GM21619 (cell line): ENCODE measurements at regions not wholly inside any gene's neighbourhood (a gene's known extent, or its start where the extent isn't known, plus 50 kb on each side); places are given as distances from the start of the nearest gene placed in this dataset.
"Not testable (repeated sequence)": the region's sequence is repeated elsewhere in the genome, so short reads cannot be mapped to it uniquely, and the experiment has no call there.

ENCODE experiments used
- ATAC-seq: cut with Tn5 transposase; IDR thresholded peaks from one replicate; pipeline ENCODE4 v1.9.1; 2021; ENCODE audit not compliant: unreplicated experiment

DNA sequence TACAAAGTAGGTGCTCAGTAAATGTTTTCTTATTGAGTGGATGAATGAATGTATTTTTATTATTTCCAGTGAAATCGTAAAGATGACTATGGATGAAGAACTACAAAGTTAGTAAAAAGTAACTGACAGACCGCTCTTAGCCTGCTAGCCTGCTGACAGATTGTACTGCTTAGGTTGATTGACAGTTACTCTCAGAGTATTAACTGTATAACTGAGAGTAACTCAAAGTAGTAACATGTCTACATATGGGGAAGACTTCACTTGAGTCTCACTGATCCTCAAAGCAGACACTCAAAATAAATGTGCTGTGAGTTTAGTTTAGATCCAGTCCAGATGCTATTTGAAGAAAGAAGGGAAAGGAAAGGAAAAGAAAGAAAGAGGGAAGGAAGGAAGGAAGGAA is 272.3 kb upstream of the AMIGO2 start:
- ATAC-seq: no peak

DNA sequence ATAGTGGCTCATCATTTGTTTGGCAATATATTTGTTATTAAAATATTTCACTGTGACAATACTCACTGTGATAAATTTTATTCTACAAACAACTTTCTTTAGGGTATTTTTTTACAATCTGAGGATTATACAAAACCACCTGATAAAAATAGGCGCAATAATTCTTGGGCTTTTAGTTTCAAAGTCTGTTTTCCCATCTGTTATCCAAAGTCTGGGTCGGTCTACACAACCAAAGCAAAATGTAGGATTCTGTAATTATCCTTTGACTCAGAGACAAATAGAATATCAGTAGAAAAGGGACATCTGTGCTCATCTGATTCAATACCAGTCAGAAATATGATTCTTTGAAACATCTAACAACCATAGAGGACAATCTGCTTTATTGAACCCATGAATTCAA is 271.8 kb upstream of the AMIGO2 start:
- ATAC-seq: no peak

DNA sequence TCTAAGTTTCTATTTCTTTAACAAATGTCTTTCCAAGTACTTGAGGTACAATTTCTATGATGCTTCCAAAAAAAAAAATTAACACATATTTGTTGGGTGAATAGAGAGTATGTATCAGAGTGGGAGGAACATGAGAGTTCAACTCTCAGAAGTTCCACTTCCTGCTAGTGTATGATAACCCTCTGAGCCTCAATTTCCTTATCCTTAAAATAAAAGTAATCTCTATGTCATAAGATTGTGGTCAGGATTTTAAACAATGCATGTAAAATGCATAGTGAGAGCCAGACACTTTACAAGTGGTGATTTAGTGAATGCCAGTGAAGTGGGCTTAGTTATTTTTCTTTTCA is 270.3 kb upstream of the AMIGO2 start:
- no peak for ATAC-seq

DNA sequence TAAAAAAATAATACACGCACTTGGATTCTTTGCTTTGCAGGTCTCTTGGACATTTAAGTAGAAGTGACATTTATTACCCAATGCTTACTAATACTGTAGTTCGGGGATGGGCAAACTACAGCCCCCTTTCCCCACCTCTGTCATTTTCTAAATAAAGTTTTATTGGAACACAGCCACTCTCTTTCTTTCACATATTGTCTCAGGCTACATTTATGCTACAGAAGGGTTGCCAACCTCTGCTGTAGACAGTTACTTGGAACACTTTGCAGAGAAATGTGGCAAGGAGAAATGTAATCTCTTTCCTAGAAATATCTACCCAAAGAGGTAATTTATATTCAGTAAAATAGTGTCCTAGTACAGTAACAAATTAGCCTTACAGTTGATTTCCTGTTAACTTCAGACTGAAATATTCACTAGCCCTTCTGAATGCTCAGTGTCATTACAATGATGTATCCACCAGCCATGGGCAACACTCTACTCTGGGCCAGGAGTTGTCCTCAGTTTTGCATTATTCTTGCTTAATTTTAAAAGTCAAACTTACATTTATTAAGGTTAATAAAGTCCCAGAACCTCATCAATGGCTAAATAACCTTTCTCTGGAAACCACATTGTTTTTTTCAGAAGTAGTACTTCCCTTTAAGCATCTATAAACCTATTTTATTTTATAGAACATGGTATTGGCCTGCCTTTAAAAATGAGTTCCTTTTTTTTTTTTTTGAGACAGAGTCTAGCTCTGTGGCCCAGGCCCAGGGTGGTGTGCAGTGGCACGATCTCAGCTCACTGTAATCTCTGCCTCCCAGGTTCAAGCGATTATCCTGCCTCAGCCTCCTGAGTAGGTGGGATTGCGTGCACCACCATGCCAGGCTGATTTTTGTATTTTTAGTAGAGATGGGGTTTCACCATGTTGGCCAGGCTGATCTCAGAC is 269.6 kb upstream of the AMIGO2 start:
- ATAC-seq: no peak

DNA sequence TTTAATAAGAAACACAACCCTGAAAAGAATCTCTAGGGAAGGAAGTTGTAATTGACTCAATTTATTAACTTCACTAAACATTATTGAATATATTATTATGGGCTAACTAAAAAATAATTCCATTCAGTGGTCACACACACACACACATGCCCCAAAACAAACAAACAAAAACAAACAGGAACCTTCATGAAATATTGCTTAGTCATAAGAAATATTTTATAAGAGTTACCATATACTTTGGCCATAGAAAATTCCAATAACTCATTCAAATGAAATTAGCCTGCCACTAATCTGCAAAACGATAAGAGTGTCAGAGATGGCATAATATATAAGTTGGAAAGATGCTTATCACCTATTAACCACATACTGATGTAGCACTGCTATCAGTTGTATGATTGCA is 268.4 kb upstream of the AMIGO2 start:
- no peak for ATAC-seq

DNA sequence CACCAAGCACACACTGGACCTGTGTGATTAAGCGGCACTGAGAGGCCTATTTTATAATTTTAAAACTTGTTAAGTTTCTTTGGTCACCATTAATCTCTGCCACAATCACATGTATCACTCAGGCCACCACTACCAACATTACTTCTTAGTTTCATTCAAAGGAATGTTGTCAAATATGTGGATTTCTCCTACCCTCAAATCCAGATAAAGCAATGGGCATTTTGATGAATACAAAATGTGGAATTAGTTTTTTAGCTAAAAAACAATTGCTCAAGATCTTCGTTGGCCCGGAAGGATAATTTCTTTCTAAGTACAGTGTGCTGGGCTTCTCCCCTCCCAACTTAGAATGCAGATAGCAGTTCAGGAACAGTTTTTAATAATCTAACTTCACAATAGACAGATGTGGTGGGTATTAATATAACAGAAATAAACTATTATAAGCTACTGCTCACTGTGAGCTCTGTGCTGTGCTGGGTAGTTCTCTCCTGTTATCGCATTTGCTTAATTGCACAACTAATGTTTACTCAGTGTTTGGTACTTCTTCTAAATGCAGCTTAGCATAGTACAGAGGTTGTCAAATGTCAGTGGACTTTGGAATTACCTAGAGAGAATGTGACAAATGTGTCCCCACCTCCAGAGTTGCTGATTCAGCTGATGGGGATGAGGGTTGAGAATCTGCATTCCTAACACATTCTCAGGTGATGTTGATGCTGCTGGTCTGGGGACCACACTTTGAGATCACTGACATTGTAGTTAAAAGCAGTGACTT is 266.7 kb upstream of the AMIGO2 start:
- ATAC-seq: no peak

DNA sequence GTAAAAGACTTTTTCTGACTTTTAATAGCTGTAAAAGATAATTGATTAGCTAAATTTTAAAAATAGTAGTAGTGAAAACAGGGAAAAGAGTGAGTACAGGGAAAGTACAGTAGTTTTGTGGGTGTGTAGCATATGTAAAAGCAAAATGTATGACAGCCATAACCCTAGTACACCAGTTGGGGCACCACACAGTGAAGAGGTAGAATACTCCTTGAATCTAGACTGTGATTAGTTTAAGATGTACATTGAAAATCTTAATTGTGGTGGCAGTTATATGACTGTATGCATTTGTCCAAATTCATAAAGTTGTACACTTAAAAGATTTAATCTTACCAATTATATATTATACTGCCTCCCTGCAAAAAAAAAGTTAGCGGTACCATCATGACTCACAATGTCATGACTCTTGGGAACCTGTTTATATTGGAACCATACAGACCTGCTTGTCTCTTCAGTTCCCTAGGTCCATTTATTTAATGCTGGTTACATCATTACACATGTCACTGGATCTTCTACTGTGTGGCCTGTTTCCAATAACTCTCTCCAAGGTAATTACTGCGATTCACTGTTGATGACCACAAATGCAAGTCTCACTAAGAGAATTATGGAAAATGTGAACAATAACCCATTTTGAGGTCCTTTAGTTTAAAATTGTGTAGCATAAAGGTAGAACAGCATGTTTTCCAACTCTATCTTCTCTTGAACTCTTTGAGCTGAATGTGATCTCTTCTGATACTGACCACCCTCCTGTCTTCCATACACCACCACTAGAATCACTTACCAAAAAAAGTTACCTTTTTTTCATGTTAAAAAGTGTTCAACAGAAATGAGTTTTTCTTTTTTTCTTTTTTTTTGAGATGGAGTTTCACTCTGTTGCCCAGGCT is 264.2 kb upstream of the AMIGO2 start:
- ATAC-seq: no peak

DNA sequence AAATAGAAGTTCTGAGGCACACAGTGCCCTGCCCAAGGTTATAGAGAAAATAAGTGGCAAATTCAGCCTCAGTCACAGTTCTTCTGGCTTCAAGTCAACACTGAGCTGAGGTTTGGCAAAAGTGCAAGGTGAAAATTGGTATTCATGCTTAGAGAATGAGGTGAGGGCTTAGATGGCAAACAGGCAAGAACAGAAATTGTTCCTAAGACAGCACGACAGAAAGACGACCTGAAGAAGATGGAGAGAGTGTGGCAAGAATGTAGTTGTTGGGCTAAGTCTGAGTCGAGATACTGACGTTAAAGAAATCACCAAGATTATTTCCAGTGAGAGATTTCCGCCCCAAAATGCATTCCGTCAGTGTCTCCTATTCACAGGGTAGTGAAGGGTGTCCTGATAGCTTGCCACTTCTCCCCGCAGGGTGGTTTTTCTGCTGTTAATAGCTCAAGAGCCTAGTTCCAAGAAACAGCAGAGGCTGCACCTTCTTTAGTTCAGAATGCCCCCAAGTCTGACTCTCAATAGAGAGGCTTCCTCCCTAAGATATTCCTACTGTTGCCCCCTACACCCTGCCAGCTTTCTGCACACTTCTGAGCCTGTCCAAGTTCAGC is 260.8 kb upstream of the AMIGO2 start:
- ATAC-seq: no peak

DNA sequence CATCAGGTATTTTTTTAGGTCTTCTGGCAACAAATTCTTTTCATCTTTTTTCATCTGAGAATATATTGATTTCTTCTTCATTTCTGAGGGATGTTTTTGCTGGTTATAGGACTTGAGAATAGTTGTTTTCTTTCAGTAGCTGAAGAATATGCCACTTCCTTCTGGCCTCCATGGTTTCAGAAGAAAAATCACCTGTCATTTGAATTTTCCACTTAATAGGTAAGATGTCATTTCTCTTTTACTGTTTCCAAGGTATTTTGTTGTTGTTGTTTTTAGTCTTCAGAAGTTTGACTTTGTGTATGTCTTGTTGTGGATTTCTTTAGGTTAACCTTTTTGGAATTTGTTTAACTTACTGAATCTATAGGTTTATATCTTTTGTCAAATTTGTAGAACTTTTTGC is 257.8 kb upstream of the AMIGO2 start:
- ATAC-seq: no peak

DNA sequence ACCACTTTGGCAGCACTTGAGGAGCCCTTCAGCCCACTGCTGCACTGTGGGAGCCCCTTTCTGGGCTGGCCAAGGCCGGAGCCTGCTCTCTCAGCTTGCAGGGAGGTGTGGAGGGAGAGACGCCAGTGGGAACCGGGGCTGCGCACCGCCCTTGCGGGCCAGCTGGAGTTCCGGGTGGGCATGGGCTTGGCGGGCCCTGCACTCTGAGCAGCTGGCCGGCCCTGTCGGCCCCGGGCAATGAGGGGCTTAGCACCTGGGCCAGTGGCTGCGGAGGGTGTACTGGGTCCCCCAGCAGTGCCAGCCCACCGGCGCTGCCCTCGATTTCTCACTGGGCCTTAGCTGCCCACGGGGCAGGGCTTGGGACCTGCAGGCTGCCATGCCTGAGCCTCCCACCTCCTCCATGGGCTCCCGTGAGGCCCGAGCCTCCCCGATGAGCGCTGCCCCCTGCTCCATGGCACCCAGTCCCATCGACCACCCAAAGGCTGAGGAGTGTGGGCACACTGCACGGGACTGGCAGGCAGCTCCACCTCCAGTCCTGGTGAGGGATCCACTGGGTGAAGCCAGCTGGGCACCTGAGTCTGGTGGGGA is 253.6 kb upstream of the AMIGO2 start:
- ATAC-seq: not testable (repeated sequence)

DNA sequence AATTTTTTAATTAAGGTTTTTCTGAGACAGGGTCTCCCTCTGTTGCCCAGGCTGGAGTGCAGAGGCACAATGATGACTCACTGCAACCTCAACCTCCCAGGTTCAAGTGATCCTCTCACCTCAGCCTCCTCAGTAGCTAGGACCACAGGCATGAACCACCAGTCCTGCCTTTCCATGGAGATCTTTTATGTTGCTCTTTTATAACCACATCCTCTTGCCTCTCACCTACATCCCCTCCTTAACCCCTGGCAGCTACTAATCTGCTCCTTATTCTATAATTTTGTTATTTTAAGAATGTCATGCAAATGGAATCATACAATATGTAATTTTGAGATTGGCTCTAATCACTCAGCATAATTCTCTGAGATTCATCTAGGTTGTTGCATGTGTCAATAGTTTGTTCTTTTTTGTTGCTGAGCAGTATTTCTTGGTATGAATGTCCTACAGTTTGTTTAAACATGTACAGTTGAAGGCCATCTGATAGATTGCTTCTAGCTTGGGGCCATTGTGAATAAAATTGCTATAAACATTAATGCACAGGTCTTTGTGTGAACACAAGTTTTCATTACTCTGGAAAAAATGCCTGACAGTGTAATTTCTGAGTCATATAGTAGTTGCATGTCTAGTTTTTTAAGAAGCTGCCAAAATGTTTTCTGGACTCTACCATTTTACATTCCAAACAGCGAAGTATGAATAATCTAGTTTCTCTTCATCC is 249.2 kb upstream of the AMIGO2 start:
- no peak for ATAC-seq

DNA sequence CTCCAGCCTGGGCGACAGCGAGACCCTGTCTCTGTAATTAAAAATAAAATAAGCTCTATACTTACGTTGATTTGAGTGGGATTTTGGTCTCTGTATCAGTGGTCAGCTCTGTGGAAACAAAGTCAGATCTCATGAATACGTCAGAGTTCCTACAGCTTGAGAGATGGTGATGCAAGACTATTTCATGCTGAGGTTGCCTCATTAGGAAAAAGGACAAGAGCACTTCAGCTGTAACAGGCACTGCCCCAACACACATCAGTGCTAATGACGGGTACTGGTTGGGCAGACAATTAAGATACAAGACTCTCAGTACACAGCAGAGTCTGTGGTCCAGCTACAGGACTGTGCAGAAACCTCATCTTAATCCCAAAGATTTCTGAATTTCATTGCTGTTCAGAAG is 246.4 kb upstream of the AMIGO2 start:
- no peak for ATAC-seq

DNA sequence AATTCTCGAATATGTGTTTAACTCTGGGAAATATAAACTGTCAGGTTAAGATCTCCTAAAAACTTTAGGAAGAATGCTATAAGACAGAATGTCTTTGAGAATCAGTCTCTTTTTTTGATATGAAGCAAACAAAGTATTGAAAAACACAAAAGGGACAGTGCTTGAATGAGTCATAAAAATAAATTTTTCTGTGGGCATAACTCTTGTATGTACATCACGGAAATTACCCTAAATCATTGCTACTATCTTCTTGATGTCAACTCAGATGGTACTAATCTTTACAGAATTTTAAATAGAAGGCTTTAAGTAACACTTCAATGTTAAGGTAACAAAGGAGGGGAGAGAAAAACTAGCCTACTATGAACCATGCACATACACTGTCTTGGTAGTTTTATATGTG is 244.0 kb upstream of the AMIGO2 start:
- ATAC-seq: no peak

DNA sequence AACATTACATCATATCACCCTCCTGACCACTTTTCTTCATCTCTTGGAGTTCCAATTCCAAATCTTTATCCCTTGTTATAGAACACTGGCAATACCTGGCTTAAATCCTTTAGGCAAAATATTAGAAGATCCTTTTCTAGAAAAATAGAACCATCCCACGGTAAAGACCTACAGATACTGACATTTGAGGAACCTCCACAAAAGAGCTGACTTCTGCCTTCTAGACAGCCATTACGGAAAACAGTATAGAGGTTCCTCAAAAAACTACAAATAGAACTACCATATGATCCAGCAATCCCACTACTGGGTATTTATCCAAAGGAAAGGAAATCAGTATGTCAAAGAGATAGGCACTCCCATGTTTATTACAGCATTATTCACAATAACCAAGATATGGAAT is 241.7 kb upstream of the AMIGO2 start:
- no peak for ATAC-seq

DNA sequence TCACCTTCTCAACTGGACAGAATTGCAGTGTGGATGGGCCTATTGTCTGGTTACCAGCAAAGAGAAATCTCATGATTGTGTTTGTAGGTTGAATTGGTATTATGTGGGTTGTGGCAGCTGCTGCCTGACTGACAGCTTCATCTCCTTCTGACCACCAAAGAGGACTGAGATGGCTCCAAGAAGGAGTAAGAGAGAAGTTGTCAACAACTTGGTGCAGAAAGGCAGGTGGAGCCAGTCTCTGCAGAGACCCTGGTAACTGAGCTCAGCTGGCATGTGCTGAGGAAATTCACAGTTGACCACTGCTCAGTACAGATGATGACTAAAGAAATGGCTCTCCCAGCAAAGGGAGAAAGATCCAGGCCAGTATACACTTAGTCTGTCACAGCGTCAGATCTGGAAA is 240.0 kb upstream of the AMIGO2 start:
- no peak for ATAC-seq

DNA sequence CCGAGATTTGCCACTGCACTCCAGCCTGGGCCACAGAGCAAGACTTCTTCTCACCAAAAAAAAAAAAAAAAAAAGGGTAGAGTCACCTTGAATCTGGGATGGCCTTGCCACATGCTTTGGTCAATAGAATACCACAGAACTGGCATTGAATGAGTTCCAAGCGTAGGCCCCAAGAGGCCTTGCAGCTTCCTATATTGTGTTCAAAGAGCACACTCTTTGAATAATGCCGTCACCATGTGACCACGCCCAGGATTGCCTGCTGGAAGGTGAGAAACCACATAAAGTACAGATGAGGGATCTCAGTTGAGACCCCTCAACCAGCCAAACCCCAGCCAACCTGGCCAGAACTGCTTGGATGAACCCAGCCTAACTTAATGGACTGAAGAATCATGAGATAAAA is 239.2 kb upstream of the AMIGO2 start:
- no peak for ATAC-seq

DNA sequence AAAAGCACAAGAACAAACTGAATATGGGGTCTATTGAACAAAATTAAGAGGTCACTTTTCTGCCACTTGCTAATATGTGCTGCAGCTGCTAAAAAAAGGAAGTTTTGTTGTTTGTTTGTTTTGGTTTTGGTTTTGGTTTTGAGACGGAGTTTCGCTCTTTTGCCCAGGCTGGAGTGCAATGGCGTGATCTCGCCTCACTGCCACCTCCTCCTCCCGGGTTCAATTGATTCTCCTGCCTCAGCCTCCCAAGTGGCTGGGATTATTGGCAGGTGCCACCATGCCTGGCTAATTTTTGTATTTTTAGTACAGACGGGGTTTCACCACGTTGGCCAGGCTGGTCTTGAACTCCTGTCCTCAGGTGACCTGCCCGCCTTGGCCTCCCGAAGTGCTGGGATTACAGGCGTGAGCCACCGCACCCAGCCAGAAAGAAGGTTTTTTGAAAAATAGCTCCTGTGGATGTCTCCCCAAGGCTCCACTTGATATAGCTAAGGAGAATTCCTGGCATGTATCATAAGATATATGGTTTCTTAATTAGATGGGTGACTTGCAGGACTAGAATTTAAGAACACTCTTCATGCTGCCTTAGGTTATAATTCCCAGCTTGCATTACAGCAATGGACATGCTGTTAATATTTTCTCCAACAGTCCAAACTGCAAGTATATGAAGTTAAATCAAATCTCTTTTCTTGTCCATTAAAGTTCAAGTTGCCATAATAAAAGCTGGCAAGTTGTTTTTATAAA is 237.6 kb upstream of the AMIGO2 start:
- peak; percentile 54 for ATAC-seq

DNA sequence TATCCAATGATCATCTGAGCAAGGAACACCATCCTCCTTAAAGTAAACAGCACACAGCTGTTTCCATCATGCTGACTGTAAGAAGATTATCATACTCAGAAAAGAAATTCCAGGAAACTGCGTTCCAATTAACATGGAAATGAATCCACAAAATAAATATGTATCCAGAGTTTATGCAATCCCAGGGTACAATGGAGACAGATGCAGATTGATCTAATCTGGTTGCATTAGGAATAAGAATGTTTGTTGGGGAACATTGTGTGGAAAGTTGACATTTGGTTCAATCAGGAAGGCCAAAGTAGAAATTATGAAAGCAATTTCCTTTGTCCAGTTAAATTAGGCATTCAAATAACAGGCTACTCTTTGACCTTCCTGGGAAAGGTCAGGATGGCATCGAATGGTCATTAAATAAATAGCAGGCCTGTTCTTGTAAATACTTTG is 236.9 kb upstream of the AMIGO2 start:
- no peak for ATAC-seq

DNA sequence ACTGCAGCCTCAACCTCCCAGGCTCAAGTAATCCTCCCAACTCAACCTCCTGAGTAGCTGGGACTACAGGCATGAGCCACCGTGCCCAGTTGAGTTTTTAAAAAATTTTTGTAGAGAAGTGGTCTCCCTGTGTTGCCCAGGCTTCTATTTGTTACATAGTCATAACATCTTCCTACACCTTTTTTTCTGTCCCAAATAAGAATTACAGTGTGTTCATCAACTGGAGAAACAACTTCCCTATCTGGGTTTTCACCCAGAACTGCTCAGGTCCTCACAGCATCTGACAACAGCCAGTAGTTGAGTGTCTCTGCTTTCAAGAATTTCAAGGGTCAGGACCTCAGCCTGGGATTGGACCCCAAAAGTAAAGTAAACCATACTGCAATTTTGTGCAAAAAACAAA is 235.2 kb upstream of the AMIGO2 start:
- no peak for ATAC-seq
